22Rv1 (cell line): ENCODE measurements at regions not wholly inside any gene's neighbourhood (a gene's known extent, or its start where the extent isn't known, plus 50 kb on each side); places are given as distances from the start of the nearest gene placed in this dataset.

ENCODE experiments used
- ZFX ChIP-seq: fragments of 450-650 bp; IDR thresholded peaks from 2 replicates; pipeline ENCODE4 v1.6.1; 2017; ENCODE audit warnings: antibody characterized with exemption, borderline replicate concordance
- TF ChIP-seq, protein P1 (sequence below): fragments of 450-650 bp; IDR thresholded peaks from 2 replicates; pipeline ENCODE4 v1.5.1; 2017; ENCODE audit warnings: mild to moderate bottlenecking

DNA sequence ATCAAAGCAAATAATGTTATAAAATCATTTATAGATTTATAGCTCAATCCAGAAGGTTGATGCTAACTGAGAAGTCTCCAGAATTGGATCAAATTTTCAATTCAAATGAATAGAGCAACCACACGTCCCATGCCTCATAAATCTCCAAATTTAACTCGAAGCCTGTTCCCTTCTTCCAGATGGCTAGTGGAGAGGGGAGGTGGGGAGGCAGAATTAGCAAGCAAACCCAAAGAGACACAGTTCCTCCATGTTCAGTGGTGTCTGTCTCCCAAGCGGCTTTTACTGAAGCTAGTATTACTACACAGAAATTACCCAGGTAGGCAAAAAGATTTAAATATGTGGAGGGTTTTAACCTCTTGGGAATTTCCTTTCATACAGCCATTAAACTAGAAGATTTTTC is 65.8 kb downstream of the DUSP6 start:
- TF ChIP-seq, protein P1, sequence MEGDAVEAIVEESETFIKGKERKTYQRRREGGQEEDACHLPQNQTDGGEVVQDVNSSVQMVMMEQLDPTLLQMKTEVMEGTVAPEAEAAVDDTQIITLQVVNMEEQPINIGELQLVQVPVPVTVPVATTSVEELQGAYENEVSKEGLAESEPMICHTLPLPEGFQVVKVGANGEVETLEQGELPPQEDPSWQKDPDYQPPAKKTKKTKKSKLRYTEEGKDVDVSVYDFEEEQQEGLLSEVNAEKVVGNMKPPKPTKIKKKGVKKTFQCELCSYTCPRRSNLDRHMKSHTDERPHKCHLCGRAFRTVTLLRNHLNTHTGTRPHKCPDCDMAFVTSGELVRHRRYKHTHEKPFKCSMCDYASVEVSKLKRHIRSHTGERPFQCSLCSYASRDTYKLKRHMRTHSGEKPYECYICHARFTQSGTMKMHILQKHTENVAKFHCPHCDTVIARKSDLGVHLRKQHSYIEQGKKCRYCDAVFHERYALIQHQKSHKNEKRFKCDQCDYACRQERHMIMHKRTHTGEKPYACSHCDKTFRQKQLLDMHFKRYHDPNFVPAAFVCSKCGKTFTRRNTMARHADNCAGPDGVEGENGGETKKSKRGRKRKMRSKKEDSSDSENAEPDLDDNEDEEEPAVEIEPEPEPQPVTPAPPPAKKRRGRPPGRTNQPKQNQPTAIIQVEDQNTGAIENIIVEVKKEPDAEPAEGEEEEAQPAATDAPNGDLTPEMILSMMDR, result no peak
- TF ChIP-seq ZFX, result no peak
